Activated CD4-positive, alpha-beta T cell treated with anti-CD3 and anti-CD28 coated beads, Interleukin-2, amount 50 U/mL, for 48 hours (primary cell): ENCODE measurements at regions not wholly inside any gene's neighbourhood (a gene's known extent, or its start where the extent isn't known, plus 50 kb on each side); places are given as distances from the start of the nearest gene placed in this dataset.

Experiments
- DNase-seq, 2 experiments: peaks; one replicate each; pipeline ENCODE4 v3.0.0-alpha.2; 2020

- DNase-seq = no peak
These were observed 126.1 kb downstream of the FAT4 start for GRCh38 chr4:125440814-125441213.

- no peak for DNase-seq
These were observed 129.4 kb downstream of the FAT4 start for GRCh38 chr4:125444166-125444565.

GRCh38 chr4:125445525-125445924, 130.8 kb downstream of the FAT4 start:
- no peak for DNase-seq

GRCh38 chr4:125447551-125448290, 133.0 kb downstream of the FAT4 start:
- no peak for DNase-seq

- DNase-seq = no peak
These were observed 141.3 kb downstream of the FAT4 start for GRCh38 chr4:125456075-125456474.

GRCh38 chr4:125459531-125459930, 144.8 kb downstream of the FAT4 start:
- no peak for DNase-seq

GRCh38 chr4:125461676-125462363, 147.1 kb downstream of the FAT4 start:
- no peak for DNase-seq

GRCh38 chr4:125464146-125464545, 149.4 kb downstream of the FAT4 start:
- DNase-seq = no peak

- no peak for DNase-seq
These were observed 166.7 kb downstream of the FAT4 start for GRCh38 chr4:125481334-125482045.

- DNase-seq = no peak
These were observed 168.1 kb downstream of the FAT4 start for GRCh38 chr4:125482822-125483221.

GRCh38 chr4:125483278-125483677, 168.5 kb downstream of the FAT4 start:
- DNase-seq = no peak

- no peak for DNase-seq
These were observed 170.2 kb downstream of the FAT4 start for GRCh38 chr4:125484912-125485311.

GRCh38 chr4:125486351-125486750, 171.6 kb downstream of the FAT4 start:
- DNase-seq = no peak

- no peak for DNase-seq
These were observed 175.4 kb downstream of the FAT4 start for GRCh38 chr4:125489952-125490690.

- DNase-seq = no peak
These were observed 178.2 kb downstream of the FAT4 start for GRCh38 chr4:125492957-125493356.

GRCh38 chr4:125497861-125498260, 183.1 kb downstream of the FAT4 start:
- no peak for DNase-seq

GRCh38 chr4:125498981-125499380, 184.2 kb downstream of the FAT4 start:
- no peak for DNase-seq

- DNase-seq = no peak
These were observed 186.3 kb downstream of the FAT4 start for GRCh38 chr4:125501090-125501489.

- DNase-seq = no peak
These were observed 186.8 kb downstream of the FAT4 start for GRCh38 chr4:125501568-125501967.

- no peak for DNase-seq
These were observed 190.9 kb downstream of the FAT4 start for GRCh38 chr4:125505621-125506020.

GRCh38 chr4:125507141-125507540, 192.4 kb downstream of the FAT4 start:
- no peak for DNase-seq

GRCh38 chr4:125511715-125512114, 197.0 kb downstream of the FAT4 start:
- no peak for DNase-seq

GRCh38 chr4:125515016-125515415, 200.3 kb downstream of the FAT4 start:
- no peak for DNase-seq
